Gastrocnemius medialis (tissue), 4 donors: ENCODE measurements at regions not wholly inside any gene's neighbourhood (a gene's known extent, or its start where the extent isn't known, plus 50 kb on each side); places are given as distances from the start of the nearest gene placed in this dataset.

Experiments used
- POLR2A ChIP-seq, 2 donors: fragments of 450-650 bp; IDR thresholded peaks; one replicate each; pipeline ENCODE4 v1.6.1; 2017; ENCODE audit warnings: antibody characterized with exemption in 2 of 2, mild to moderate bottlenecking in 2 of 2, moderate library complexity in 2 of 2
- TF ChIP-seq, protein P1 (sequence below), 5 experiments: fragments of 450-650 bp in 3 of 5; fragments of 200-600 bp in 2 of 5; sonication (generic) in 2 of 5; IDR thresholded peaks in 4 of 5; conservative IDR thresholded peaks in 1 of 5; 1 replicate in 4 of 5; 2 replicates in 1 of 5; pipeline ENCODE4 v1.5.1; 2016 to 2019; ENCODE audit warnings: antibody characterized with exemption in 5 of 5, mild to moderate bottlenecking in 3 of 5, moderate library complexity in 3 of 5

- TF ChIP-seq, protein P1, sequence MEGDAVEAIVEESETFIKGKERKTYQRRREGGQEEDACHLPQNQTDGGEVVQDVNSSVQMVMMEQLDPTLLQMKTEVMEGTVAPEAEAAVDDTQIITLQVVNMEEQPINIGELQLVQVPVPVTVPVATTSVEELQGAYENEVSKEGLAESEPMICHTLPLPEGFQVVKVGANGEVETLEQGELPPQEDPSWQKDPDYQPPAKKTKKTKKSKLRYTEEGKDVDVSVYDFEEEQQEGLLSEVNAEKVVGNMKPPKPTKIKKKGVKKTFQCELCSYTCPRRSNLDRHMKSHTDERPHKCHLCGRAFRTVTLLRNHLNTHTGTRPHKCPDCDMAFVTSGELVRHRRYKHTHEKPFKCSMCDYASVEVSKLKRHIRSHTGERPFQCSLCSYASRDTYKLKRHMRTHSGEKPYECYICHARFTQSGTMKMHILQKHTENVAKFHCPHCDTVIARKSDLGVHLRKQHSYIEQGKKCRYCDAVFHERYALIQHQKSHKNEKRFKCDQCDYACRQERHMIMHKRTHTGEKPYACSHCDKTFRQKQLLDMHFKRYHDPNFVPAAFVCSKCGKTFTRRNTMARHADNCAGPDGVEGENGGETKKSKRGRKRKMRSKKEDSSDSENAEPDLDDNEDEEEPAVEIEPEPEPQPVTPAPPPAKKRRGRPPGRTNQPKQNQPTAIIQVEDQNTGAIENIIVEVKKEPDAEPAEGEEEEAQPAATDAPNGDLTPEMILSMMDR (IDR thresholded peaks at IDR 0.05 in 4 of 5, conservative IDR thresholded peaks at IDR 0.05 in 1 of 5): no peak
- TF ChIP-seq POLR2A (IDR thresholded peaks at IDR 0.05): no peak
These were observed 759.4 kb downstream of the DIAPH3 start for GRCh38 chr13:59404331-59404730.
